ENCODE measurements at regions not wholly inside any gene's neighbourhood (a gene's known extent, or its start where the extent isn't known, plus 50 kb on each side); places are given as distances from the start of the nearest gene placed in this dataset.

DNA sequence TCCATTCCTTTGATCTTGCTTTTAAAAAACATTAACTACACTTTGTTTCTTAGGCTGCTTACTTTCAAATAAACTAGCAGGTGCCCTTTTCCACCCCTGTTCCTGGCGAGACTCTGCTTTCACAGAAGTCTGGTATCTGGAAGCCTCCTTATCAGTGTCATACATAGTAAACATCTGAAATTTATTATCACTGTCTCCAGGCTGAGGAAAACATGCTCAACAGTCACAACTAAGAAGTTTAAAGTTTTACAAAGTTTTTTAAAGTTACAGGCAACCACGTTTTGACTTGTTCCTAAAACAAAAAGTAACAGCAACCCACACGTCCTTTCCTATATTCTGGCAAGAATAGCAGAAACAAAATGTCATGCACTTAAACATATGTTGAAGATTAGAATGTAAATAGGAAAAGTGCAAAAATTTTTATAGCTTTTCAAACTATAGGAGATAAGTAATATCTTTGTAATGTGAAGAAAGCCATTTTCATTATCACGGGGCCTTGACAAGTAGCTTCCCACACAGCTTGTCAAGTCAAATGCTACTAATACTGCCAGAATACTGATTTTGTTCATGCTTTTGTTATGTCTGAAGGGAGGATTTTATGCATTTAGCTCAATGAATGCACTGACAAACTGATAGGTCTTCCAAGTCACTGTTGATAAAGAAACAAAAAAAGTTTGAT lies 275.2 kb upstream of the KCNMB2 start:
- DNase-seq (ENCODE audit: low read depth, low spot score): no peak
- in situ Hi-C loops (cut with HindIII; ENCODE audit: low sequenced_read_pairs): no loop called here
- no peak overlapping the region for H3K4me3 ChIP-seq (ENCODE audit: low read depth, low read length)
- TF ChIP-seq, protein P1, sequence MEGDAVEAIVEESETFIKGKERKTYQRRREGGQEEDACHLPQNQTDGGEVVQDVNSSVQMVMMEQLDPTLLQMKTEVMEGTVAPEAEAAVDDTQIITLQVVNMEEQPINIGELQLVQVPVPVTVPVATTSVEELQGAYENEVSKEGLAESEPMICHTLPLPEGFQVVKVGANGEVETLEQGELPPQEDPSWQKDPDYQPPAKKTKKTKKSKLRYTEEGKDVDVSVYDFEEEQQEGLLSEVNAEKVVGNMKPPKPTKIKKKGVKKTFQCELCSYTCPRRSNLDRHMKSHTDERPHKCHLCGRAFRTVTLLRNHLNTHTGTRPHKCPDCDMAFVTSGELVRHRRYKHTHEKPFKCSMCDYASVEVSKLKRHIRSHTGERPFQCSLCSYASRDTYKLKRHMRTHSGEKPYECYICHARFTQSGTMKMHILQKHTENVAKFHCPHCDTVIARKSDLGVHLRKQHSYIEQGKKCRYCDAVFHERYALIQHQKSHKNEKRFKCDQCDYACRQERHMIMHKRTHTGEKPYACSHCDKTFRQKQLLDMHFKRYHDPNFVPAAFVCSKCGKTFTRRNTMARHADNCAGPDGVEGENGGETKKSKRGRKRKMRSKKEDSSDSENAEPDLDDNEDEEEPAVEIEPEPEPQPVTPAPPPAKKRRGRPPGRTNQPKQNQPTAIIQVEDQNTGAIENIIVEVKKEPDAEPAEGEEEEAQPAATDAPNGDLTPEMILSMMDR (IDR thresholded peaks at IDR 0.05; ENCODE audit: low read depth, low read length): no peak

DNA sequence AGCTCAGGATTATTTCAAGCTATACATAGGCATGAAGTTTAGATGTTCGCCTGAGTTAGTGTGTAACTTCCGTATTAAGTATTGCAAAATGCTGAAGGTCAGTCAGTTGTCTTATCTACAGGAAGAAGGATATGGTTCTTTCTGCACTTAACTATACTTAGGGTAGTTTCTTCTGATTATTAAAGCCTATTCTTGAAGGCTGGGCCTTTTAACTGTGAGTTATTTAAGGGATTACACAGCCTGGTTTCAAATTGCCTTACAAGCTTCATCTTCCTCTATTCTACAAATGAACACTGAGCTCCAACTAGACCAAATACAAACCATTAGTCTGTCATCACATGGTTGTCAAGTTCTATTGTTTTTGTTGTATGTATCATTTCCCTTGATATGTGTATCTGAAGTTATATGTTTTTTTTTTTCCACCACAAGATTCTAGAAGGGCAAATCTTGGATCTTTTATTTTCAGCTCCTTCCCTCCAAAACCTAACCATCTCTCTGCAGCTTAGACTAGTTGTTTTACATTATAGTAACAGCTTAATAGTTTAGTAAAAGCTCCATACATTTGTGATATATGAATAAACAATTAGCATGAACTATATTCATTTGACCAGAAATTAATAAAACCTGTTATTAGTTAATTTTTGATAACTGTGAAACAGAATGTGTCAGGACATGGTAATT lies 272.9 kb upstream of the KCNMB2 start:
- no peak overlapping the region for H3K4me3 ChIP-seq (ENCODE audit: low read depth, low read length)
- no peak for DNase-seq (ENCODE audit: low read depth, low spot score)
- in situ Hi-C loops (cut with HindIII; ENCODE audit: low sequenced_read_pairs): no loop called here
- TF ChIP-seq, protein P1 (IDR thresholded peaks at IDR 0.05; ENCODE audit: low read depth, low read length): no peak

DNA sequence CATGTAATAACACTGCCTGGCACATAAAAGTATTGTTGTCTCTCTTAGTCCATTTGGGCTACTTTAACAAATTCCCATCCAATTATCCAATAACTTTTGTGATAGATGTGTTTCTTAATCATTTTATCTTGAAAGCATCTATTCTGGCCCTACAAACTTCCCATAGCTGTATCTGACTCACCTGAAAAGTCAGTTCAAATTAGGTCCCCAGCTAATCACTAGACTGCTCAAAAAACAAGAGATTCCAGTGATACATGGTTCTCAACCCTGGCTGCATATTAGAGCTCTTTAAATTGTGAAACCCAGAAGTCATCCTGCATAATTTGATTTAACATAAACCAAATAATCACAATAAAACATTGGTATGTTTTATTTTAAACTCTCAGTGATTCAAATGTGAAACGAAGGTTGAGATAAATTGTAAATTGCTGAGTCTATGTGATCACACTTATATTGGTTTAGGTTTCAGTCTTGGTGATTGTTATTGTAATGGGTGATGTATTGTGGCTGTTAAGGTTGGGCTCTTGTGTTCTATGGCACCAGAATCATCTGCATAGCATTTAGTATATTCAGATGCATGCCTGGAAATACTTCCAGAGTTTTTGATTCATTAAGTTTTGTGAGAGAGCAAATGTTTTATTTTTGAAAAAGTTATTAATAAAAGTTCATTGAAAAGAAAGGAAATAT lies 268.9 kb upstream of the KCNMB2 start:
- no peak overlapping the region for H3K4me3 ChIP-seq (ENCODE audit: low read depth, low read length)
- TF ChIP-seq, protein P1 (IDR thresholded peaks at IDR 0.05; ENCODE audit: low read depth, low read length): no peak
- DNase-seq (ENCODE audit: low read depth, low spot score): no peak
- in situ Hi-C loops (cut with HindIII; ENCODE audit: low sequenced_read_pairs): no loop called here

GRCh38 chr3:178270838-178271237 lies 265.4 kb upstream of the KCNMB2 start:
- in situ Hi-C loops (cut with HindIII; ENCODE audit: low sequenced_read_pairs): no loop called here
- DNase-seq (ENCODE audit: low read depth, low spot score): no peak
- TF ChIP-seq, protein P1 (IDR thresholded peaks at IDR 0.05; ENCODE audit: low read depth, low read length): no peak
- H3K4me3 ChIP-seq (ENCODE audit: low read depth, low read length): no peak overlapping the region

DNA sequence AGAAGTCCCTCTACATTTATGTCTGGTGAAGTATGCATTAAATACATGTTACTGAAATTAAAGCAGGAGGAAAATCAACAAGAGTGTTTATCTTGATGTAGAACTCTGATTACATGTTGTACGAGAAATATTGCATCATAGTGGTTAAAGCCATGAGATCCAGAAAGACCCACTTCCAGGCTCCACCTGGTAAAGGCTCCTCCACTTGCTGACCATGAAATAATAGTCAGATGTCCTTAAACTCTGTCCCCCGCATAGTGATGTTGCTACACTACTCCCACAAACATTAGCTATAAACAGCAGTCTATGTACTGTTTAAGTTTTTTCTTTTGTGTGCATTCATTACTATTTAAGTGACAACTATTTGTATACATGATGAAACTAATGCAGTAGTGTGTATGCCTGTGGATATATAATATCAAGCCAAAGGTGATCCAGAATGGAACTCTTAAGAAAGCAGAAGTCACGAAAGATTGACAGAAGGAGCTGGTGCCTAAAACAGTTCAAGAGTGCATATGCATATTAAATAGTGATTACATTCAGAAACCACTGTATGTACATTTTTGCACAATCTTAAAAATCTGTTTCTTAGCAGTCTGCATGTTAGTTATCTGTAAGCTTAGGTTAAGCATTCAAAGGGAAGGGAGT lies 264.4 kb upstream of the KCNMB2 start:
- DNase-seq (ENCODE audit: low read depth, low spot score): no peak
- no peak overlapping the region for H3K4me3 ChIP-seq (ENCODE audit: low read depth, low read length)
- TF ChIP-seq, protein P1 (IDR thresholded peaks at IDR 0.05; ENCODE audit: low read depth, low read length): no peak
- in situ Hi-C loops (cut with HindIII; ENCODE audit: low sequenced_read_pairs): no loop called here

DNA sequence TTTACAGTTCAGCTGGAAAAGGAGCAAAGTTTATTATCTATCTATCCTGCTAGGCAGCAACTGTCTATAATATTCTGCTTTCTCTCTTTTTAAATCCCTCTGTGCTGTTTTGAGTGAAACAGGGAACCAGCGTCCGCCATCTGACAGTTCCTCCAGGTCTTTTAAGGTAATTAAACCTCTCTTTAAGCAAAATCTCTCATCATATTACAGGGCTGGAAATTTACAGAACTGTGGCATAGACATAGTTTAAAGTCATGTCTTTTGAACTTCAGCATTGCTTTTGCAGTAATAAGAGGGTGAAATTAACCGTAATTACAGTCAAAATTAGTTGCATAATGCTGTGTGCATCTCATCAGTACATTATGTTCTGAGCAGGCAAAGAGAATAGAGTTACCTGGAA lies 263.4 kb upstream of the KCNMB2 start:
- in situ Hi-C loops (cut with HindIII; ENCODE audit: low sequenced_read_pairs): no loop called here
- no peak overlapping the region for H3K4me3 ChIP-seq (ENCODE audit: low read depth, low read length)
- no peak for DNase-seq (ENCODE audit: low read depth, low spot score)
- TF ChIP-seq, protein P1 (IDR thresholded peaks at IDR 0.05; ENCODE audit: low read depth, low read length): no peak

All from astrocyte of the spinal cord (primary cell).